ENCODE measurements at regions not wholly inside any gene's neighbourhood (a gene's known extent, or its start where the extent isn't known, plus 50 kb on each side); places are given as distances from the start of the nearest gene placed in this dataset.

DNA sequence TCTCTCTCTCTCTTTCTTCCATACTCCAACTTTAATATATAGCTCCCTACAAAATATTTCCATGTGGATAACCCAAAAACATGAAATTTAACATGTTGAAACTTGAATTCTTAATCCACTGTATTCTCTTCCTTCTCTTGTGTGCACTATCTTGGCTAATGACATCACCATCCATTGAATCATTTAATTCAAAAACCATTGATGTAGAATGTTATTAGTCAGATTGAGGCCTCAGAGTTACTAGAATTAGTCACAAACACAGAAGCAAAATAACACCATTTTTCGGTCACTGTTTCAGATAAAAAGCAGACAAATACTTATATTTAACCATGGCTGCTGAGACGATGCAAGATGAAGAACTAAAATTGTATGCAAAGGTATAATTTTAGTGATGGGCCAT, 256.9 kb upstream of the LRRC3B start:
- no peak for FAIRE-seq
- Histone ChIP-seq H3K79me2 (ENCODE audit: control insufficient read depth, insufficient read depth, low read length) (no peaks in the 10 kb centered on the region), H3K27me3 (ENCODE audit: control insufficient read depth, extremely low read depth, insufficient read depth, low read length) (no peaks in the 10 kb centered on the region), H3K4me1 (ENCODE audit: control insufficient read depth, extremely low read depth, insufficient read depth, low read length) (no peaks in the 10 kb centered on the region), H4K20me1 (ENCODE audit: control insufficient read depth, extremely low read depth, insufficient read depth, low read length) (no peaks in the 10 kb centered on the region), H3K27ac (ENCODE audit: control insufficient read depth, insufficient read depth, low read length) (no peak overlapping the region), H3K9me3 (ENCODE audit: control insufficient read depth, low read depth, low read length) (peaks cover 1% of the 10 kb centered on the region), H3K4me3 (ENCODE audit: control insufficient read depth in 2 of 3, extremely low read depth in 1 of 3, insufficient read depth in 2 of 3, low read depth in 1 of 3, low read length in 3 of 3) (no peak overlapping the region), H3K9ac (ENCODE audit: control insufficient read depth, extremely low read depth, insufficient read depth, low read length) (no peak overlapping the region), H2AFZ (ENCODE audit: control insufficient read depth, low read length) (no peak overlapping the region), H3K9me1 (ENCODE audit: control insufficient read depth, extremely low read depth, insufficient read depth, low read length) (no peaks in the 10 kb centered on the region), H3K36me3 (ENCODE audit: control insufficient read depth in 2 of 2, extremely low read depth in 1 of 2, insufficient read depth in 2 of 2, low read length in 2 of 2) (no peaks in the 10 kb centered on the region), H3K4me2 (ENCODE audit: control insufficient read depth, extremely low read depth, insufficient read depth, low read depth, low read length) (no peak overlapping the region)
- no peak for DNase-seq (ENCODE audit: low read depth, low spot score)
- dilution Hi-C loops (cut with MboI; ENCODE audit: extremely low pct_ligation_motif_present, low sequenced_read_pairs) = no loop called here
- no peak for TF ChIP-seq EZH2 (IDR thresholded peaks at IDR 0.05; ENCODE audit: low read length)
- TF ChIP-seq, protein P1, sequence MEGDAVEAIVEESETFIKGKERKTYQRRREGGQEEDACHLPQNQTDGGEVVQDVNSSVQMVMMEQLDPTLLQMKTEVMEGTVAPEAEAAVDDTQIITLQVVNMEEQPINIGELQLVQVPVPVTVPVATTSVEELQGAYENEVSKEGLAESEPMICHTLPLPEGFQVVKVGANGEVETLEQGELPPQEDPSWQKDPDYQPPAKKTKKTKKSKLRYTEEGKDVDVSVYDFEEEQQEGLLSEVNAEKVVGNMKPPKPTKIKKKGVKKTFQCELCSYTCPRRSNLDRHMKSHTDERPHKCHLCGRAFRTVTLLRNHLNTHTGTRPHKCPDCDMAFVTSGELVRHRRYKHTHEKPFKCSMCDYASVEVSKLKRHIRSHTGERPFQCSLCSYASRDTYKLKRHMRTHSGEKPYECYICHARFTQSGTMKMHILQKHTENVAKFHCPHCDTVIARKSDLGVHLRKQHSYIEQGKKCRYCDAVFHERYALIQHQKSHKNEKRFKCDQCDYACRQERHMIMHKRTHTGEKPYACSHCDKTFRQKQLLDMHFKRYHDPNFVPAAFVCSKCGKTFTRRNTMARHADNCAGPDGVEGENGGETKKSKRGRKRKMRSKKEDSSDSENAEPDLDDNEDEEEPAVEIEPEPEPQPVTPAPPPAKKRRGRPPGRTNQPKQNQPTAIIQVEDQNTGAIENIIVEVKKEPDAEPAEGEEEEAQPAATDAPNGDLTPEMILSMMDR (optimal IDR thresholded peaks at IDR 0.05 in 1 of 3, IDR thresholded peaks at IDR 0.05 in 1 of 3, conservative IDR thresholded peaks at IDR 0.05 in 1 of 3; ENCODE audit: extremely low read depth in 1 of 3, insufficient read depth in 2 of 3, low read length in 3 of 3) = no peak

DNA sequence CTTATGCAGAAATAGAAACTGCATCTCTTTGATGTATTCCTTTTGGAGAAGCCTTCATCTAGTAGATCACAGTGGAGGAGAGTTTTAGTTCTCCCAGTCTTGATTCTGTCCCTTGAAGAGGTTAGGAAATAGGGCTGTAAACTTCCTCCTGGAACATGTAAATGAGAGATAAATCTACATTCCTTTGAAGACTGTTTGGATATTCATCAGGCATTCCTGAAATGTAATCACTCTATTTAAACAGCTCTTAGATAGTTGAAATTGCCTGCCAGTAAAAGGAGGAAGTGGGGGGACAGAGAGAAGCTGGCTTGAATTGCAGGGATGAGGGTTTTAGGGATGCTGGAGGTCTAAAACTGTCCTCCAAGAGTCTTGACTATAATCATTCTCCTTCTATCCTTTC, 254.3 kb upstream of the LRRC3B start:
- no peak overlapping the region for H3K9ac ChIP-seq (ENCODE audit: control insufficient read depth, extremely low read depth, insufficient read depth, low read length)
- H3K27me3 ChIP-seq (ENCODE audit: control insufficient read depth, extremely low read depth, insufficient read depth, low read length) = no peaks in the 10 kb centered on the region
- DNase-seq (ENCODE audit: low read depth, low spot score) = no peak
- H3K27ac ChIP-seq (ENCODE audit: control insufficient read depth, insufficient read depth, low read length) = no peak overlapping the region
- TF ChIP-seq, protein P1 (optimal IDR thresholded peaks at IDR 0.05 in 1 of 3, IDR thresholded peaks at IDR 0.05 in 1 of 3, conservative IDR thresholded peaks at IDR 0.05 in 1 of 3; ENCODE audit: extremely low read depth in 1 of 3, insufficient read depth in 2 of 3, low read length in 3 of 3) = no peak
- TF ChIP-seq EZH2 (IDR thresholded peaks at IDR 0.05; ENCODE audit: low read length) = no peak
- no peaks in the 10 kb centered on the region for H3K9me1 ChIP-seq (ENCODE audit: control insufficient read depth, extremely low read depth, insufficient read depth, low read length)
- H3K79me2 ChIP-seq (ENCODE audit: control insufficient read depth, insufficient read depth, low read length) = no peaks in the 10 kb centered on the region
- H4K20me1 ChIP-seq (ENCODE audit: control insufficient read depth, extremely low read depth, insufficient read depth, low read length) = no peaks in the 10 kb centered on the region
- H3K4me2 ChIP-seq (ENCODE audit: control insufficient read depth, extremely low read depth, insufficient read depth, low read depth, low read length) = no peak overlapping the region
- H2AFZ ChIP-seq (ENCODE audit: control insufficient read depth, low read length) = no peak overlapping the region
- no peaks in the 10 kb centered on the region for H3K4me1 ChIP-seq (ENCODE audit: control insufficient read depth, extremely low read depth, insufficient read depth, low read length)
- H3K4me3 ChIP-seq (ENCODE audit: control insufficient read depth in 2 of 3, extremely low read depth in 1 of 3, insufficient read depth in 2 of 3, low read depth in 1 of 3, low read length in 3 of 3) = no peak overlapping the region
- no peak for FAIRE-seq
- dilution Hi-C loops (cut with MboI; ENCODE audit: extremely low pct_ligation_motif_present, low sequenced_read_pairs) = no loop called here
- peaks cover 1% of the 10 kb centered on the region for H3K9me3 ChIP-seq (ENCODE audit: control insufficient read depth, low read depth, low read length)
- H3K36me3 ChIP-seq (ENCODE audit: control insufficient read depth in 2 of 2, extremely low read depth in 1 of 2, insufficient read depth in 2 of 2, low read length in 2 of 2) = no peaks in the 10 kb centered on the region

Data from keratinocyte (primary cell).